GM18507 (cell line): ENCODE measurements at regions not wholly inside any gene's neighbourhood (a gene's known extent, or its start where the extent isn't known, plus 50 kb on each side); places are given as distances from the start of the nearest gene placed in this dataset.
"Not testable (repeated sequence)": the region's sequence is repeated elsewhere in the genome, so short reads cannot be mapped to it uniquely, and the experiment has no call there.

ENCODE experiments used
- DNase-seq: peaks from one replicate; pipeline ENCODE4 v3.0.0; 2011; ENCODE audit warnings: low read depth; ENCODE audit not compliant: insufficient read length; ENCODE audit errors: extremely low spot score
- FAIRE-seq: peaks from 2 replicates; lab custom pipeline; 2011; peaks lifted over from hg19 to GRCh38; lab: Jason Lieb, UNC

- DNase-seq, FAIRE-seq: not testable (repeated sequence)
These were observed 152.2 kb upstream of the NAMPT start for GRCh38 chr7:106436933-106437332.

GRCh38 chr7:106433377-106433776 is 148.6 kb upstream of the NAMPT start:
- DNase-seq, result no peak
- no peak for FAIRE-seq

DNA sequence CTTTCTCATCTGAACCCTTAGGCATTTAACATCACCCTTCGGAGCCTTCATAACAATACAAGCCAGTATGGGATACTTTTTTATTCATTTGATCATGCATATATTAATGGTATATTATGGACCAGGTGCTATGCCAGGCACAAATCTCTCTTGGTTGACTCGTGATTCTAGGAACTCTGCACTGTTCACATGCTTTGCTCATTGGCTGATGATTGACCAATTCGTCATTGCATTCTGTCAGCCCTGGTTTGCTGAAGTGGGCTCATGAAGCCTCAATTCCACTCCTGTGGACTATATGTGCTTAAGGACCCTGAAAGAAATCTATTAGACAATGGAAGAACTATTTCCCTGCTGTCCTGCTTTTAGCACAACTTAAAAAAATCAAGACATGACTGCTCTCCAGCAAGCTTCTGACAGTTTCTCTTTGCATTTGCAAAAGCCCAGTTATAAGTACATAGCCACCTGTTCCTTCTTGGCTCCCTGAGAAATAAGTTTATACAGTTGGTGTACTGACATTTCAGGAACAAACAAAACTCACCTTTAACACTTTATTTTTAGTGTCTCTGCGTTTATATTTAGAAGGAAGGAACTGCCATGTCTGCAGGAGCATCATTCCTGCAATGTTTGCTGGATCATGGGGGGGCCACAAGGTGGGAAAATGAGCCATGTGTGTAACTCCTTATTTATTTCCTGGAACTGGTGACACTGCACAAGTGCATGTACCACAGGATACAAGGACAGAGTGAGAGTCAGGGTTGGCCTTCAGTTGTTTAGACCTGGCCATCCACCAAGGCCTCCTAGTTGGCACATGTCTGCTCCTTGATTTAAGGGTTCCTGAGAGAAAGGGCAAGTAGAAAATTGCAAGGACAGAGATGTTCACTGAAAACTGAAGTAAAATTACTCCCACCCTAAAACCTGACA is 146.0 kb upstream of the NAMPT start:
- DNase-seq, result no peak
- no peak for FAIRE-seq

GRCh38 chr7:106430103-106430502 is 145.3 kb upstream of the NAMPT start:
- FAIRE-seq, result no peak

GRCh38 chr7:106426803-106427202 is 142.0 kb upstream of the NAMPT start:
- DNase-seq (no peak), FAIRE-seq (no peak)

More at GRCh38 chr7:106430103-106430502, 145.3 kb upstream of the NAMPT start:
- no peak for DNase-seq

DNA sequence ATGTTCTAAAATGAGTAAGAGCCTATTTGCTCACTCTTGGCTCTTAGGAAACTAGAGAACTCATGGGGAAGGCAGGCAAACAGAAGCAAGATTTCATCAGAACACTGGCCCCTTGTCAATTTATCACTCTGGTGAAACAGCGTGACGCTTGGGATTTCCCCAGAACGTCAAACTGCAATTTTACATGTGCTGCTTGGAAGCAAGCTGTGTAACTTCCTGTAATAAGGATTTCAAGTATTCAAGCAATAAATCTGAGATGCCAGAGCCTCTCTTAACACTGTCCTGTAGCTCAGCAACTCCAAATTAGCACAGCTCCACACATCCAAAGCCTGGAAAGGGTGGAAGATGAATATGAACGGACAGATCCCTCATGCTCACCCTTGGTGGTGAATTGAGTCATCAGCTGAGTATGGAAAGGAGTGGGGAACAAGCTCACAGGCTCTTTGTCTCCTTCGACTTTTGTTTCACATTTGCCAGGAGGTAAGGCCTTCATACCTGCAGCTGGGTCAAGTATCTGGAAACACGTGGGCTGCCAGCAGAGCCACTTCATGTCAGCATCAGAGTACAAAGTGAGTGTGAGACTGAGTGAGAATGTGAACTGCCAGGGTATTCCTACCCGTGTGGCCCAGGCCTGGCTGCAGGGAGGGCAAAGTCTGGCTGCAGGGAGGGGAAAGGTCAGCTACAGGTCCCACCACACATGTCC is 140.4 kb upstream of the NAMPT start:
- DNase-seq (peak; percentile 43), FAIRE-seq (peak; percentile 89)

DNA sequence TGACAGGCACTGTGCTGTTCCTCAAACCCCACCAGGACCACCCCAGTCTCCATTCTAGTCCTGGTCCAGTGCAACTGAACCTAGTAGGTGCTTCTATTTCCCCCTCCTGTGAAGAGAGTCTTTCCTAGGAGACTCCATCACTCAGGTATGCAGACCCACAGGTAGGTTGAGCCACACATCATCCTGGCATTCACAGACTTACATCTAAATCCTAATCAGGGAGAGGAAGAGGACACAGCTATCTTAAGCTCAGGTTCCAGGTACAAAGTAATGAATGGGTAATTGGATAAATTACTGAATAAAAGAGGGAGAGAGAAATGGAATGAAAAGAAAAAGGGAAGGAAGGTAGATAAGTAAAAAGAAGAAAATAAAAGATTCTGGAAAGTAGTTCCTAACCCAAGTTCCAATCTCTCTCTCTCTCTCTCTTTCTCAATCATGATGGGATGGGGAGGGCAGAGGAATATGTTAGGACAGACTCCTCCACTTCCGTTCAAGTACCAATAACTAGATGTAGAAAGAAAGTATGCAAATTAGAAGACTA is 139.8 kb upstream of the NAMPT start:
- no peak for DNase-seq
- no peak for FAIRE-seq

- FAIRE-seq, result no peak
- no peak for DNase-seq
These were observed 139.2 kb upstream of the NAMPT start for GRCh38 chr7:106423821-106424475.

DNA sequence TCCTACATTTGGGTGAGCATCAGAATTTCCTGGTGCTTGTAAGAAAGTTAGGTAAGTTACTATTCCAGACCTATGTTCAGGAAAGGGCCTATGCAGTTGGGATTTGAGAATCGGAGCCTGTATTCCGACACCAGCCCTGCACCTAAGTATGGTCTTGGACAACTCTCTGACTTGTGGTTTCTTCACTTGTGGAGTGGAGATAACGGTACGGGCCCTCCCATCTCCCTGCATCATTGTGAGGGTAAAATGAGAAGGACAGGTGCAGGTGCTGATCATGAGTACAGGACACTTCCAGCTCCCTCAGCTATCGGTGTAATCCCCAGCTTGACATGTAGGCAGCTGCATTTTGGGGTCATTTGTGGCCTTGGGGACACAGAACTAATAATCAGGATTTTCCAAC is 138.3 kb upstream of the NAMPT start:
- no peak for DNase-seq
- FAIRE-seq, result no peak

- FAIRE-seq (no peak), DNase-seq (no peak)
These were observed 136.5 kb upstream of the NAMPT start for GRCh38 chr7:106421181-106421762.

DNA sequence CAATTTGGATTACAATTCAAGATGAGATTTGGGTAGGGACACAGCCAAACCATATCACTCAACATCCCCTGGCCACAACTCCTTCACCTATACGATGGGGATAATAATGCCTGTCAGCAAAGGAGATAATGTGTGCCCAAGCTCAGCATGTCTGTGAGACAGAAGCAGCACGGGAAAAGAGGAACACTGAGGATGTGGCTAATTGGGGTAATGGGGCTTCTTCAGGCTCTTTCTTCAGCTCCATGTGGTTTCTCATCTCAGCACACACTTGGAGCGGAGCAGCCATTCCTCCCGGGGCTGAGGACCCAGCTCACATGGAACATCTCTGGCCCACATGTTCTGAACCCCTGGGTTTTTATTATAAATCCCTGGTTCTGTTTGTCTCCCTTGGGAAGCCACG is 136.0 kb upstream of the NAMPT start:
- FAIRE-seq (no peak), DNase-seq (no peak)

DNA sequence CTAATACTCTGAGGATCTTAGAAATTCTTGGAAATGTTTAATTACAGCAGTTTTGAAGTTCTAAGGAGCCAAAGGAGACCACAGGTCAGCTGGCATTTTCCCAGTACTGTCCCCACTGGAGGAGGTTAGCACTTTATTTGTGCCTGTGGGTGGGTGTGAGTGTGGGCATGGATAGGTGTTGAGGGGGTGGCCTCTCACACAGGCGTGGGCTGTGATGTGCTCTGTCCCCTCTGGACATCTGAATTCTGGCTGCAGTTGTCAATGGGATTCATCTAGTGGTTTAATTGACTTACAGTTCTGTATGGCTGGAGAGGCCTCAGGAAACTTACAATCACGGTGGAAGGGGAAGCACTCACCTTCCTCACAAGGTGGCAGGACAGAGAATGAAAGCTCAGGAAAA is 135.4 kb upstream of the NAMPT start:
- no peak for DNase-seq
- FAIRE-seq, result no peak

DNA sequence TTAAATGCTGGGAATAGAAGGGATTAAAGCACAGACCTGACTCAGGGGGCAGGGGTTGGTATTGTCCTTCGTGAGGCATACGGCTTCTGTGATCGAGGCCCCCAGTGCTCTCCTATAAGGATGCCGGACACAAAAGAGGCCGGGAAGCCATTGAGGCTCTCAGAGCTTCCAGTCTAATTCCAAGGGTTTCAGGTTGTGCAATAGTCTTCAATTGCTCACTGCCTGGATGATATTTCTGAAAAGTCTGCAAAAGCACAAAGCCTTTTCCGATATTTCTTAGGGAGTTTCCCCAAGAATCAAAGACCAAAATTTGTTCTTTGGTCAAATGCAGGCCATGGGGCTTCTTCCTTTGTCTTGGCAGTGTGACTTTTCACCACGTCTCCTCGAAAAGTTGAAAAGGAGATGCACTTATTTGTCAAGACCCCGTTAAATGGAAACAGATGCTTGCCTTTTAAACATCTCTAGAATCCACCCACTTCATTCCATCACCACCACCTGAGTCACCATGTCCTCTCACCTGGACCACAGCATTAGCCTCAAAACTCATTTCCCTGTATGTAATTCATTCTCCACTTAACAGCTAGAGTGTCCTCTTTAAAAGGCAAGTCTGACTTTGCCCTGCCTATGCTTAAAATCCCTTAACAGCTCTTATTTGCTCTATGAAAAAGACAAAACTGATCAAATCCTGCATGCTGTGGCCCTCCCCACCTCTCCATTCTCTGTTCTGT is 134.8 kb upstream of the NAMPT start:
- FAIRE-seq, result no peak
- no peak for DNase-seq

GRCh38 chr7:106418526-106418925 is 133.7 kb upstream of the NAMPT start:
- FAIRE-seq (no peak), DNase-seq (no peak)

- DNase-seq, result no peak
- FAIRE-seq, result no peak
These were observed 133.3 kb upstream of the NAMPT start for GRCh38 chr7:106418094-106418493.

DNA sequence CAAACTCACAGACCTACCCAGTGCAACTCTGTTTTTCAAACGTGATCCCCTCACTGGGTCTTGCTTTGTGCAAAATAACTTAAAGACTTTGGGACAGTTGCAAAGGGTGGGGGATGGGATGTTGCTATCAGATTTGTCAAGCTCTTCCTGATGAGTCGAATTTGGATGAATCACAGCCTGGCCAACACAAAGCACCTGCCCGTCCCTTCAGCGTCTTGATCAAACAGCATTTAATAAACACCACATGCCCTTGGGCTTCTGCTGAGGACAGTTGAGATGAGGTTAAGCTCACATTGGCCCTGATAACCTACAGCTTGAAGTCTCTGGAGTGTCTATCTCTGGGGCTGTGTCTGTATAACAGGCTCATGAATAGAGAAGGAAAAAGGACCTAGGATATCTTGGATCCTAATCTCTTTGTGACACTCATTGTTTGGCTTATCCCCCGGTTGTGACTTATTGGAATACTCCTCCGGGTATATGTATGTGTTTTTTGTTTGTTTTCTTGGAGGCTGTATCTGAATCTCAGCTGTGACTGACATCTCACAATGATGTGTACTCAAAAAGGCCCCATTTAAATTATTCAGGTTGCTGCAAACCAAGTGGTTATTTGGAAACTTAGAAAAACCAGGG is 132.6 kb upstream of the NAMPT start:
- no peak for DNase-seq

DNA sequence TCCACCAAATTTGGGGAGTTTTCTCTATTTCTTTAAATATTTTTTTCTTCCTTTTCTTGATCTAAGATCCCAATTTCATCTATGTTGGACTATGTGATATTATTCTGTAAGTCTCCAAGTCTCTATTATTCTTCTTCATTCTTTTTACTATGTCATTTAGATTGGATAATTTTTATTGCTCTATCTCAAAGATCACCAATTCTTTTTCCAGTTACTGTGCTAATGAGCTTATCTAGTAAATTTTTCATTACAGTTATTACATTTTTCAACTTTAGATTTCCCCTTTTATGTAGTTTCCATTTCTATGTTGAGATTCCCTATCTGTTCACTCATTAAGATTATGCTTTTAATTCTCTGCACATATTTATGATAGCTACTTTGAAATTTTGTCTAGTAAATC is 131.6 kb upstream of the NAMPT start:
- FAIRE-seq (no peak), DNase-seq (no peak)

More for the DNA sequence above, 132.6 kb upstream of the NAMPT start:
- FAIRE-seq, result no peak

DNA sequence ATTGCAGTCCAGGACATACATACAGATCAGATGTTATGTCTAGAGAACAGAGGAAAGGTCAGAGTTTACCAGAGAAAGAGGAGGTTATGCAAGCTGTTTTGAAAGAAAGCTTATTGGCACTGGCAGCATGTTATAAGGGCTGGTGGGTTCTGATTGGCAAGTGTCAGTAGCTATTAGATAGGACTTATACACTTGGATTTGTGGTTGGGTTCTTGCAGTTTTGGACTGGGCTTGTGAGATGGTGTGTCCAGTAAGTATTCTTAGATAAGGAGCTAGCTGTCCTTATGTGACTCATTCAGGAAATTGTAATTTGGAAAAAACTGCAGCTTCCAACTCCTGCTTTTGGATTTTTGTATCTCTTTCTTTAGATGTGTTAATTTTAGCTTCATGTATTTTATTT is 130.7 kb upstream of the NAMPT start:
- FAIRE-seq, result no peak
- DNase-seq, result no peak

- FAIRE-seq (no peak), DNase-seq (no peak)
These were observed 128.7 kb upstream of the NAMPT start for GRCh38 chr7:106413446-106413845.
